Right lobe of liver (tissue), 6 donors: ENCODE measurements at regions not wholly inside any gene's neighbourhood (a gene's known extent, or its start where the extent isn't known, plus 50 kb on each side); places are given as distances from the start of the nearest gene placed in this dataset.

Source experiments
- ATAC-seq, 4 donors: fragments of 200-7000 bp; cut with Tn5 transposase; one replicate each; pipeline ENCODE4 v1.9.1; 2020; ENCODE audit warnings: mild to moderate bottlenecking in 4 of 4, moderate library complexity in 4 of 4
- DNase-seq, 3 donors: peaks; one replicate each; pipeline ENCODE4 v3.0.0-alpha.2; 2020
- H3K27ac ChIP-seq, 3 donors: fragments of 200-600 bp; one replicate each; pipeline ENCODE4 v1.8.0; 2022
- H3K27me3 ChIP-seq, 2 donors: fragments of 200-600 bp; one replicate each; pipeline ENCODE4 v1.8.0; 2022
- H3K36me3 ChIP-seq, 4 donors: fragments of 200-600 bp; sonication (generic) in 1 of 4; one replicate each; pipeline versions ENCODE4 v1.5.1 to v1.8.0; 2017 to 2022; ENCODE audit warnings: control low read depth in 1 of 4
- H3K4me1 ChIP-seq, 4 donors: fragments of 200-600 bp; sonication (generic) in 1 of 4; one replicate each; pipeline versions ENCODE4 v1.5.1 to v1.8.0; 2017 to 2022; ENCODE audit warnings: control low read depth in 1 of 4
- H3K4me3 ChIP-seq, 3 donors: fragments of 200-600 bp; one replicate each; pipeline ENCODE4 v1.8.0; 2022
- H3K9me3 ChIP-seq, 4 donors: fragments of 200-600 bp; sonication (generic) in 1 of 4; one replicate each; pipeline versions ENCODE4 v1.5.1 to v1.8.0; 2017 to 2022; ENCODE audit warnings: control low read depth in 1 of 4
- CTCF ChIP-seq, 4 donors: fragments of 200-600 bp in 3 of 4; fragments of 450-650 bp in 1 of 4; IDR thresholded peaks; one replicate each; pipeline versions ENCODE4 v1.5.1 to v1.8.0; 2016 to 2022; ENCODE audit warnings: antibody characterized with exemption in 4 of 4, mild to moderate bottlenecking in 2 of 4
- POLR2A ChIP-seq: fragments of 450-650 bp; IDR thresholded peaks from one replicate; pipeline ENCODE4 v1.6.1; 2017; ENCODE audit warnings: antibody characterized with exemption, mild to moderate bottlenecking
- WGBS: methylation state at CpG from one replicate; pipeline ENCODE4 v1.1.6; 2018; ENCODE audit warnings: low coverage, low lambda C conversion rate; ENCODE audit not compliant: insufficient coverage; ENCODE audit errors: missing lambda C conversion rate; 5-methylcytosine and 5-hydroxymethylcytosine counted together
- intact Hi-C, 2 donors: fragments of 100-400 bp; cut with DNase I; formaldehyde crosslinking; loops; one replicate each; pipeline versions ENCODE4 v1.11.2 to v1.14.1; 2022
- donor health status: DM: no; HTN: yes; CAD: no.
- donor health status: DM: no; HTN: no; CAD: no.
- donor health status: DM: no; HTN: no; CAD: no.
- donor health status: DM: no; HTN: yes; CAD: no.
- donor health status: DM: no; HTN: yes; CAD: no.

- no peak for DNase-seq
Measured at GRCh38 chr2:144333143-144333555, 186.8 kb downstream of the ZEB2 start.

GRCh38 chr2:144332356-144333142, 187.4 kb downstream of the ZEB2 start:
- WGBS = 3% methylated on average over 15 of the region's 77 CpGs
- H3K27me3 ChIP-seq = no peaks in the 10 kb centered on the region
- H3K4me1 ChIP-seq = no peaks in the 10 kb centered on the region
- H3K9me3 ChIP-seq = no peaks in the 10 kb centered on the region
- no peaks in the 10 kb centered on the region for H3K36me3 ChIP-seq
- peak overlapping the region; percentile 75 to 77 (median 77) for H3K4me3 ChIP-seq
- intact Hi-C loops = no loop called here
- peak; percentile 92 to 93 (median 92) for DNase-seq
- H3K27ac ChIP-seq = peak overlapping the region; percentile 64 to 84 (median 82)
- TF ChIP-seq CTCF (IDR thresholded peaks at IDR 0.05) = no peak
- peak; percentile 62 for TF ChIP-seq POLR2A
- peak; percentile 91 to 95 (median 93) for ATAC-seq

More at GRCh38 chr2:144333143-144333555, 186.8 kb downstream of the ZEB2 start:
- 60% methylated on average over 9 of the region's 9 CpGs for whole genome bisulfite sequencing
- peak overlapping the region; percentile 63 to 82 (median 73) for H3K27ac ChIP-seq
- ATAC-seq = no peak
- H3K4me1 ChIP-seq = no peaks in the 10 kb centered on the region
- H3K27me3 ChIP-seq = no peaks in the 10 kb centered on the region
- no peaks in the 10 kb centered on the region for H3K36me3 ChIP-seq
- H3K4me3 ChIP-seq = peak overlapping the region; percentile 37 to 77 (median 75)
- no peak for TF ChIP-seq CTCF (IDR thresholded peaks at IDR 0.05)
- no peak for TF ChIP-seq POLR2A
- no peaks in the 10 kb centered on the region for H3K9me3 ChIP-seq
- intact Hi-C loops = no loop called here

GRCh38 chr2:144331674-144332355, 188.1 kb downstream of the ZEB2 start:
- DNase-seq = peak in 1 of 3 donors; percentile 79
- Histone ChIP-seq H3K4me3 (peak overlapping the region; percentile 75 to 77 (median 77)), H3K27ac (peak overlapping the region; percentile 64 to 84 (median 82)), H3K27me3 (no peaks in the 10 kb centered on the region), H3K9me3 (no peaks in the 10 kb centered on the region), H3K4me1 (no peaks in the 10 kb centered on the region), H3K36me3 (no peaks in the 10 kb centered on the region)
- TF ChIP-seq CTCF (IDR thresholded peaks at IDR 0.05) (peak in 2 of 4 donors; percentile 8 to 11), POLR2A (peak; percentile 2)
- peak; percentile 49 to 86 (median 69) for ATAC-seq
- WGBS = 0% methylated on average over 6 of the region's 66 CpGs
- intact Hi-C loops = no loop called here

- WGBS = 4% methylated on average over 12 of the region's 12 CpGs
- Histone ChIP-seq H3K9me3 (no peaks in the 10 kb centered on the region), H3K27me3 (no peaks in the 10 kb centered on the region), H3K4me1 (no peaks in the 10 kb centered on the region), H3K4me3 (peak overlapping the region; percentile 75 to 77 (median 77)), H3K27ac (peak overlapping the region; percentile 64 to 84 (median 82)), H3K36me3 (no peaks in the 10 kb centered on the region)
- DNase-seq (no peak), ATAC-seq (no peak)
- TF ChIP-seq POLR2A (no peak), CTCF (IDR thresholded peaks at IDR 0.05) (no peak)
- intact Hi-C loops = no loop called here
Measured at GRCh38 chr2:144330951-144331673, 188.8 kb downstream of the ZEB2 start.
